ENCODE measurements at regions not wholly inside any gene's neighbourhood (a gene's known extent, or its start where the extent isn't known, plus 50 kb on each side); places are given as distances from the start of the nearest gene placed in this dataset.

- Mint-ChIP-seq H3K27me3 (peaks cover 11% of the 10 kb centered on the region), H3K4me3 (no peak overlapping the region), H3K9me3 (ENCODE audit: low read depth) (no peaks in the 10 kb centered on the region), H3K27ac (no peak overlapping the region), H3K36me3 (no peaks in the 10 kb centered on the region), H3K4me1 (no peaks in the 10 kb centered on the region)
- DNase-seq (no peak), ATAC-seq (no peak)
- CTCF ChIA-PET, result no interaction called here
Measured at GRCh38 chr5:74306845-74307244, 333.7 kb downstream of the ENC1 start.

- Mint-ChIP-seq H3K27ac (no peak overlapping the region), H3K4me3 (no peak overlapping the region), H3K27me3 (peaks cover 7% of the 10 kb centered on the region), H3K4me1 (no peaks in the 10 kb centered on the region), H3K36me3 (no peaks in the 10 kb centered on the region), H3K9me3 (ENCODE audit: low read depth) (no peaks in the 10 kb centered on the region)
- CTCF ChIA-PET, result no interaction called here
- no peak for ATAC-seq
- no peak for DNase-seq
Measured at GRCh38 chr5:74304536-74304935, 336.0 kb downstream of the ENC1 start.

- no peak for ATAC-seq
- H3K27ac Mint-ChIP-seq, result no peak overlapping the region
Measured at GRCh38 chr5:74303578-74303977, 336.9 kb downstream of the ENC1 start.

GRCh38 chr5:74301576-74301975, 339.0 kb downstream of the ENC1 start:
- Mint-ChIP-seq H3K4me1 (no peaks in the 10 kb centered on the region), H3K36me3 (no peaks in the 10 kb centered on the region), H3K4me3 (no peak overlapping the region), H3K27me3 (peaks cover 7% of the 10 kb centered on the region), H3K9me3 (ENCODE audit: low read depth) (no peaks in the 10 kb centered on the region), H3K27ac (no peak overlapping the region)
- DNase-seq, result no peak
- CTCF ChIA-PET, result no interaction called here
- no peak for ATAC-seq

More at GRCh38 chr5:74303578-74303977, 336.9 kb downstream of the ENC1 start:
- no peaks in the 10 kb centered on the region for H3K36me3 Mint-ChIP-seq
- DNase-seq, result no peak
- CTCF ChIA-PET, result no interaction called here
- no peaks in the 10 kb centered on the region for H3K9me3 Mint-ChIP-seq (ENCODE audit: low read depth)
- H3K27me3 Mint-ChIP-seq, result peaks cover 7% of the 10 kb centered on the region
- no peaks in the 10 kb centered on the region for H3K4me1 Mint-ChIP-seq
- H3K4me3 Mint-ChIP-seq, result no peak overlapping the region

GRCh38 chr5:74300808-74301389, 339.6 kb downstream of the ENC1 start:
- ATAC-seq (no peak), DNase-seq (no peak)
- no peak overlapping the region for H3K4me3 Mint-ChIP-seq
- H3K27me3 Mint-ChIP-seq, result peaks cover 7% of the 10 kb centered on the region
- H3K9me3 Mint-ChIP-seq (ENCODE audit: low read depth), result no peaks in the 10 kb centered on the region
- CTCF ChIA-PET, result no interaction called here
- H3K4me1 Mint-ChIP-seq, result no peaks in the 10 kb centered on the region
- no peaks in the 10 kb centered on the region for H3K36me3 Mint-ChIP-seq
- no peak overlapping the region for H3K27ac Mint-ChIP-seq

GRCh38 chr5:74299833-74300232, 340.7 kb downstream of the ENC1 start:
- H3K4me1 Mint-ChIP-seq, result no peaks in the 10 kb centered on the region
- ATAC-seq (no peak), DNase-seq (no peak)
- no peak overlapping the region for H3K27ac Mint-ChIP-seq
- H3K4me3 Mint-ChIP-seq, result no peak overlapping the region
- H3K9me3 Mint-ChIP-seq (ENCODE audit: low read depth), result no peaks in the 10 kb centered on the region
- no peaks in the 10 kb centered on the region for H3K36me3 Mint-ChIP-seq
- CTCF ChIA-PET, result no interaction called here
- H3K27me3 Mint-ChIP-seq, result peaks cover 7% of the 10 kb centered on the region

- ATAC-seq (no peak), DNase-seq (no peak)
- Mint-ChIP-seq H3K36me3 (no peaks in the 10 kb centered on the region), H3K27ac (no peak overlapping the region), H3K4me3 (no peak overlapping the region), H3K4me1 (no peaks in the 10 kb centered on the region), H3K9me3 (ENCODE audit: low read depth) (no peaks in the 10 kb centered on the region), H3K27me3 (peaks cover 5% of the 10 kb centered on the region)
- CTCF ChIA-PET, result no interaction called here
Measured at GRCh38 chr5:74296685-74297408, 343.7 kb downstream of the ENC1 start.

- no peak overlapping the region for H3K27ac Mint-ChIP-seq
- DNase-seq, result no peak
- H3K4me3 Mint-ChIP-seq, result no peak overlapping the region
- ATAC-seq, result no peak
- CTCF ChIA-PET, result interaction anchor here (1.7 kb wide), 1 partner anchor 14 kb away, joined by 3 read pairs; no protein-coding TSS in a partner anchor
- H3K4me1 Mint-ChIP-seq, result no peaks in the 10 kb centered on the region
- H3K27me3 Mint-ChIP-seq, result peaks cover 6% of the 10 kb centered on the region
- no peaks in the 10 kb centered on the region for H3K9me3 Mint-ChIP-seq (ENCODE audit: low read depth)
- H3K36me3 Mint-ChIP-seq, result no peaks in the 10 kb centered on the region
Measured at GRCh38 chr5:74295676-74296075, 344.9 kb downstream of the ENC1 start.

- Mint-ChIP-seq H3K4me3 (no peak overlapping the region), H3K27me3 (peaks cover 10% of the 10 kb centered on the region), H3K4me1 (no peaks in the 10 kb centered on the region), H3K36me3 (no peaks in the 10 kb centered on the region), H3K27ac (no peak overlapping the region), H3K9me3 (ENCODE audit: low read depth) (no peaks in the 10 kb centered on the region)
- DNase-seq (no peak), ATAC-seq (no peak)
- CTCF ChIA-PET, result interaction anchor here (1.7 kb wide), 1 partner anchor 14 kb away, joined by 3 read pairs; no protein-coding TSS in a partner anchor
Measured at GRCh38 chr5:74295141-74295540, 345.4 kb downstream of the ENC1 start.

- Mint-ChIP-seq H3K27me3 (peaks cover 16% of the 10 kb centered on the region), H3K9me3 (ENCODE audit: low read depth) (no peaks in the 10 kb centered on the region), H3K4me3 (no peak overlapping the region), H3K4me1 (no peaks in the 10 kb centered on the region), H3K27ac (no peak overlapping the region), H3K36me3 (no peaks in the 10 kb centered on the region)
- no peak for DNase-seq
- ATAC-seq, result no peak
- CTCF ChIA-PET, result interaction anchor here (1.7 kb wide), 1 partner anchor 15 kb away, joined by 3 read pairs; no protein-coding TSS in a partner anchor
Measured at GRCh38 chr5:74294231-74294705, 346.3 kb downstream of the ENC1 start.

- ATAC-seq, result no peak
- CTCF ChIA-PET, result no interaction called here
- no peaks in the 10 kb centered on the region for H3K36me3 Mint-ChIP-seq
Measured at GRCh38 chr5:74293182-74293581, 347.3 kb downstream of the ENC1 start.

GRCh38 chr5:74290634-74291241, 349.8 kb downstream of the ENC1 start:
- H3K36me3 Mint-ChIP-seq, result no peaks in the 10 kb centered on the region
- no peaks in the 10 kb centered on the region for H3K4me1 Mint-ChIP-seq
- no peak for DNase-seq
- H3K27ac Mint-ChIP-seq, result no peak overlapping the region
- no peak overlapping the region for H3K4me3 Mint-ChIP-seq
- ATAC-seq, result no peak
- H3K9me3 Mint-ChIP-seq (ENCODE audit: low read depth), result no peaks in the 10 kb centered on the region
- H3K27me3 Mint-ChIP-seq, result peaks cover 16% of the 10 kb centered on the region
- CTCF ChIA-PET, result no interaction called here

More at GRCh38 chr5:74293182-74293581, 347.3 kb downstream of the ENC1 start:
- H3K4me3 Mint-ChIP-seq, result no peak overlapping the region
- no peak for DNase-seq
- peaks cover 16% of the 10 kb centered on the region for H3K27me3 Mint-ChIP-seq
- no peaks in the 10 kb centered on the region for H3K4me1 Mint-ChIP-seq
- H3K27ac Mint-ChIP-seq, result no peak overlapping the region
- no peaks in the 10 kb centered on the region for H3K9me3 Mint-ChIP-seq (ENCODE audit: low read depth)

- H3K27me3 Mint-ChIP-seq, result peaks cover 16% of the 10 kb centered on the region
- CTCF ChIA-PET, result no interaction called here
- no peak overlapping the region for H3K4me3 Mint-ChIP-seq
- no peak overlapping the region for H3K27ac Mint-ChIP-seq
- no peaks in the 10 kb centered on the region for H3K36me3 Mint-ChIP-seq
- ATAC-seq (no peak), DNase-seq (no peak)
- H3K4me1 Mint-ChIP-seq, result no peaks in the 10 kb centered on the region
- H3K9me3 Mint-ChIP-seq (ENCODE audit: low read depth), result no peaks in the 10 kb centered on the region
Measured at GRCh38 chr5:74289691-74290090, 350.8 kb downstream of the ENC1 start.

GRCh38 chr5:74289238-74289637, 351.3 kb downstream of the ENC1 start:
- Mint-ChIP-seq H3K36me3 (no peaks in the 10 kb centered on the region), H3K4me1 (no peaks in the 10 kb centered on the region), H3K9me3 (ENCODE audit: low read depth) (no peaks in the 10 kb centered on the region), H3K4me3 (no peak overlapping the region), H3K27ac (no peak overlapping the region), H3K27me3 (peaks cover 18% of the 10 kb centered on the region)
- no peak for DNase-seq
- ATAC-seq, result no peak
- CTCF ChIA-PET, result no interaction called here

All from activated CD8-positive, alpha-beta memory T cell treated with anti-CD3 and anti-CD28 coated beads, Interleukin-2, amount 10 ng/mL, durations not matched to agents 7 days and 5 days (primary cell).